H9 (cell line): ENCODE measurements at regions not wholly inside any gene's neighbourhood (a gene's known extent, or its start where the extent isn't known, plus 50 kb on each side); places are given as distances from the start of the nearest gene placed in this dataset.
"Not testable (repeated sequence)": the region's sequence is repeated elsewhere in the genome, so short reads cannot be mapped to it uniquely, and the experiment has no call there.

ENCODE experiments used
- DNase-seq: peaks from one replicate; pipeline ENCODE4 v3.0.0-alpha.2; 2017
- H2AFZ ChIP-seq: one replicate; pipeline ENCODE4 v1.6.1; 2013; ENCODE audit warnings: mild to moderate bottlenecking, low read length, control low read depth, moderate library complexity
- H2AK5ac ChIP-seq: 2 replicates; pipeline ENCODE4 v1.6.1; 2013; ENCODE audit warnings: low read length, control low read depth, mixed read lengths; ENCODE audit not compliant: insufficient read length
- H2BK120ac ChIP-seq: one replicate; pipeline ENCODE4 v1.6.1; 2013; ENCODE audit warnings: low read depth, mild to moderate bottlenecking, low read length, control low read depth, inconsistent platforms; ENCODE audit not compliant: poor library complexity, severe bottlenecking
- H2BK12ac ChIP-seq: 2 replicates; pipeline ENCODE4 v1.6.1; 2013; ENCODE audit warnings: low read length, control low read depth, mixed read lengths, low read depth; ENCODE audit not compliant: insufficient read length
- H2BK15ac ChIP-seq: 2 replicates; pipeline ENCODE4 v1.6.1; 2013; ENCODE audit warnings: low read depth, low read length, control low read depth
- H2BK20ac ChIP-seq: one replicate; pipeline ENCODE4 v1.6.1; 2013; ENCODE audit warnings: low read depth, mild to moderate bottlenecking, low read length, control low read depth, inconsistent platforms; ENCODE audit not compliant: poor library complexity, severe bottlenecking
- H2BK5ac ChIP-seq: 2 replicates; pipeline ENCODE4 v1.6.1; 2013; ENCODE audit warnings: low read length, control low read depth, mixed read lengths; ENCODE audit not compliant: insufficient read length
- H3K14ac ChIP-seq: 2 replicates; pipeline ENCODE4 v1.6.1; 2013; ENCODE audit warnings: low read length, control low read depth; ENCODE audit not compliant: insufficient read depth
- H3K18ac ChIP-seq: 2 replicates; pipeline ENCODE4 v1.6.1; 2013; ENCODE audit warnings: low read depth, mild to moderate bottlenecking, mixed read lengths, low read length, control low read depth; ENCODE audit not compliant: insufficient read length
- H3K23ac ChIP-seq: 2 replicates; pipeline ENCODE4 v1.6.1; 2013; ENCODE audit warnings: low read length, control low read depth, mixed read lengths, low read depth; ENCODE audit not compliant: insufficient read length
- H3K23me2 ChIP-seq: 2 replicates; pipeline ENCODE4 v1.6.1; 2013; ENCODE audit warnings: low read depth, mild to moderate bottlenecking, mixed read lengths, low read length, control low read depth; ENCODE audit not compliant: insufficient read length, poor library complexity, severe bottlenecking
- H3K27ac ChIP-seq: 2 replicates; pipeline ENCODE4 v1.5.1; 2013; ENCODE audit warnings: low read length, control low read depth, mixed read lengths, low read depth; ENCODE audit not compliant: insufficient read length
- H3K27me3 ChIP-seq: 2 replicates; pipeline ENCODE4 v1.6.1; 2013; ENCODE audit warnings: low read length, control low read depth, inconsistent platforms; ENCODE audit not compliant: insufficient read depth
- H3K4ac ChIP-seq: 2 replicates; pipeline ENCODE4 v1.6.1; 2013; ENCODE audit warnings: low read depth, mild to moderate bottlenecking, control low read depth, inconsistent platforms, low read length, moderate library complexity
- H3K4me1 ChIP-seq: 2 replicates; pipeline ENCODE4 v1.6.1; 2013; ENCODE audit warnings: low read length, control low read depth, inconsistent platforms; ENCODE audit not compliant: insufficient read depth
- H3K4me2 ChIP-seq: 2 replicates; pipeline ENCODE4 v1.6.1; 2013; ENCODE audit warnings: low read length, control low read depth, mixed read lengths; ENCODE audit not compliant: insufficient read length, insufficient read depth
- H3K56ac ChIP-seq: 2 replicates; pipeline ENCODE4 v1.6.1; 2013; ENCODE audit warnings: low read depth, mild to moderate bottlenecking, mixed read lengths, low read length, control low read depth; ENCODE audit not compliant: insufficient read length
- H3K79me1 ChIP-seq: 2 replicates; pipeline ENCODE4 v1.6.1; 2013; ENCODE audit warnings: low read depth, mild to moderate bottlenecking, moderate library complexity, low read length, control low read depth, inconsistent platforms; ENCODE audit not compliant: insufficient read depth, poor library complexity, severe bottlenecking
- H3K79me2 ChIP-seq: 2 replicates; pipeline ENCODE4 v1.6.1; 2013; ENCODE audit warnings: low read length, control low read depth, inconsistent platforms; ENCODE audit not compliant: insufficient read depth
- H3K9ac ChIP-seq: 2 replicates; pipeline ENCODE4 v1.6.1; 2013; ENCODE audit warnings: low read length, control low read depth, mixed read lengths; ENCODE audit not compliant: insufficient read length; ENCODE audit errors: extremely low read depth
- H3K9me3 ChIP-seq: one replicate; pipeline ENCODE4 v1.6.1; 2013; ENCODE audit warnings: low read depth, low read length, inconsistent platforms; ENCODE audit not compliant: control insufficient read depth
- H3T11ph ChIP-seq: one replicate; pipeline ENCODE4 v1.6.1; 2013; ENCODE audit warnings: mild to moderate bottlenecking, low read length, control low read depth, inconsistent platforms
- H4K20me1 ChIP-seq: one replicate; pipeline ENCODE4 v1.6.1; 2013; ENCODE audit not compliant: control insufficient read depth, insufficient read length, insufficient read depth
- H4K5ac ChIP-seq: 2 replicates; pipeline ENCODE4 v1.6.1; 2013; ENCODE audit warnings: low read depth, mild to moderate bottlenecking, mixed read lengths, low read length, control low read depth; ENCODE audit not compliant: insufficient read length
- H4K8ac ChIP-seq: replicated peaks from 2 replicates; pipeline ENCODE4 v1.6.1; 2013; ENCODE audit warnings: low read length, control low read depth, mixed read lengths, low read depth; ENCODE audit not compliant: insufficient read length
- H4K91ac ChIP-seq: 2 replicates; pipeline ENCODE4 v1.6.1; 2013; ENCODE audit warnings: low read depth, mild to moderate bottlenecking, moderate library complexity, mixed read lengths, low read length, control low read depth; ENCODE audit not compliant: insufficient read length
- H3K27ac Mint-ChIP-seq, 3 experiments: 2 replicates in 2 of 3; 3 replicates in 1 of 3; pipeline ENCODE4 v1.8.0; 2020 to 2021; ENCODE audit warnings: mixed read lengths in 3 of 3, mild to moderate bottlenecking in 1 of 3, moderate library complexity in 1 of 3
- H3K27me3 Mint-ChIP-seq: 2 replicates; pipeline ENCODE4 v1.8.0; 2021; ENCODE audit warnings: low read depth, mild to moderate bottlenecking, moderate library complexity, mixed read lengths
- H3K36me3 Mint-ChIP-seq, 3 experiments: 2 replicates in 2 of 3; 3 replicates in 1 of 3; pipeline ENCODE4 v1.8.0; 2020 to 2021; ENCODE audit warnings: low read depth in 3 of 3, mixed read lengths in 3 of 3; ENCODE audit not compliant: insufficient read depth in 1 of 3
- H3K4me1 Mint-ChIP-seq, 2 experiments: 2 replicates each; pipeline ENCODE4 v1.8.0; 2020; ENCODE audit warnings: mixed read lengths in 2 of 2
- H3K4me3 Mint-ChIP-seq, 2 experiments: 2 replicates in 1 of 2; 3 replicates in 1 of 2; pipeline ENCODE4 v1.8.0; 2020 to 2021; ENCODE audit warnings: mild to moderate bottlenecking in 2 of 2, mixed read lengths in 2 of 2, moderate library complexity in 1 of 2
- H3K9me3 Mint-ChIP-seq, 2 experiments: 2 replicates in 1 of 2; 3 replicates in 1 of 2; pipeline ENCODE4 v1.8.0; 2020; ENCODE audit warnings: mild to moderate bottlenecking in 2 of 2, mixed read lengths in 2 of 2, moderate library complexity in 1 of 2
- CTCF ChIP-seq: fragments of 200-600 bp; sonication (generic); conservative IDR thresholded peaks from 3 replicates; pipeline ENCODE4 v1.8.0; 2021; ENCODE audit warnings: antibody characterized with exemption, mild to moderate bottlenecking
- WGBS: extraction: QIAGEN DNeasy Blood & Tissue Kit; methylation state at CpG from one replicate; pipeline ENCODE4 v1.1.7; 2013; ENCODE audit warnings: missing lambda C conversion rate, low lambda C conversion rate, mixed read lengths; ENCODE audit not compliant: insufficient read length; ENCODE audit errors: extremely low coverage; 5-methylcytosine and 5-hydroxymethylcytosine counted together

GRCh38 chr10:118892255-118892654, 137.3 kb upstream of the NANOS1 start:
- Histone ChIP-seq H4K91ac (no peak overlapping the region), H3K4ac (no peak overlapping the region), H3T11ph (no peak overlapping the region), H2AK5ac (no peak overlapping the region), H3K18ac (no peak overlapping the region), H3K23ac (no peak overlapping the region), H4K20me1 (no peaks in the 10 kb centered on the region), H2AFZ (no peak overlapping the region), H3K79me2 (no peaks in the 10 kb centered on the region), H3K4me1 (no peaks in the 10 kb centered on the region), H3K27ac (no peak overlapping the region), H2BK5ac (no peak overlapping the region), H3K9ac (no peak overlapping the region), H3K27me3 (no peaks in the 10 kb centered on the region), H3K14ac (no peak overlapping the region), H2BK15ac (no peak overlapping the region), H2BK12ac (no peak overlapping the region), H2BK20ac (no peak overlapping the region), H3K9me3 (no peaks in the 10 kb centered on the region), H4K5ac (no peak overlapping the region), H4K8ac (no peak overlapping the region), H3K79me1 (no peaks in the 10 kb centered on the region), H2BK120ac (no peak overlapping the region), H3K23me2 (no peaks in the 10 kb centered on the region), H3K4me2 (no peak overlapping the region), H3K56ac (no peak overlapping the region)
- Mint-ChIP-seq H3K4me1 (no peaks in the 10 kb centered on the region), H3K4me3 (no peak overlapping the region), H3K27ac (no peak overlapping the region), H3K9me3 (peaks cover 23 to 24% of the 10 kb centered on the region in 2 experiments), H3K36me3 (peaks cover 2 to 16% (median 5%) of the 10 kb centered on the region in 3 experiments; a peak in 4 of 7 replicates), H3K27me3 (peaks cover 8% of the 10 kb centered on the region)
- no peak for DNase-seq
- WGBS: no CpG with 5 or more reads among the region's 1 CpG
- TF ChIP-seq CTCF: no peak

GRCh38 chr10:118894891-118895290, 134.6 kb upstream of the NANOS1 start:
- H3K23me2 ChIP-seq, H3K18ac ChIP-seq, H3K79me1 ChIP-seq, H2BK20ac ChIP-seq, H3K27me3 ChIP-seq, H3T11ph ChIP-seq, H3K27me3 Mint-ChIP-seq, H2AK5ac ChIP-seq, H4K5ac ChIP-seq, H3K56ac ChIP-seq, H3K4me1 ChIP-seq, H3K9ac ChIP-seq, H4K8ac ChIP-seq, H4K20me1 ChIP-seq, H2BK120ac ChIP-seq, H3K14ac ChIP-seq, H2AFZ ChIP-seq, H2BK12ac ChIP-seq, H3K23ac ChIP-seq, H2BK15ac ChIP-seq, H3K4me1 Mint-ChIP-seq, DNase-seq, H3K9me3 ChIP-seq, H3K79me2 ChIP-seq, H3K4me2 ChIP-seq, H3K4me3 Mint-ChIP-seq, H3K27ac ChIP-seq, H3K4ac ChIP-seq, H4K91ac ChIP-seq, H3K27ac Mint-ChIP-seq, H2BK5ac ChIP-seq: not testable (repeated sequence)
- peaks cover 23 to 24% of the 10 kb centered on the region in 2 experiments for H3K9me3 Mint-ChIP-seq
- WGBS: no CpG with 5 or more reads among the region's 25 CpGs
- peaks cover 2 to 16% (median 5%) of the 10 kb centered on the region in 3 experiments; a peak in 4 of 7 replicates for H3K36me3 Mint-ChIP-seq
